ENCODE measurements at regions not wholly inside any gene's neighbourhood (a gene's known extent, or its start where the extent isn't known, plus 50 kb on each side); places are given as distances from the start of the nearest gene placed in this dataset.

GRCh38 chr21:33974513-33975468 is 59.2 kb upstream of the ATP5PO start:
- TF ChIP-seq, protein P1, sequence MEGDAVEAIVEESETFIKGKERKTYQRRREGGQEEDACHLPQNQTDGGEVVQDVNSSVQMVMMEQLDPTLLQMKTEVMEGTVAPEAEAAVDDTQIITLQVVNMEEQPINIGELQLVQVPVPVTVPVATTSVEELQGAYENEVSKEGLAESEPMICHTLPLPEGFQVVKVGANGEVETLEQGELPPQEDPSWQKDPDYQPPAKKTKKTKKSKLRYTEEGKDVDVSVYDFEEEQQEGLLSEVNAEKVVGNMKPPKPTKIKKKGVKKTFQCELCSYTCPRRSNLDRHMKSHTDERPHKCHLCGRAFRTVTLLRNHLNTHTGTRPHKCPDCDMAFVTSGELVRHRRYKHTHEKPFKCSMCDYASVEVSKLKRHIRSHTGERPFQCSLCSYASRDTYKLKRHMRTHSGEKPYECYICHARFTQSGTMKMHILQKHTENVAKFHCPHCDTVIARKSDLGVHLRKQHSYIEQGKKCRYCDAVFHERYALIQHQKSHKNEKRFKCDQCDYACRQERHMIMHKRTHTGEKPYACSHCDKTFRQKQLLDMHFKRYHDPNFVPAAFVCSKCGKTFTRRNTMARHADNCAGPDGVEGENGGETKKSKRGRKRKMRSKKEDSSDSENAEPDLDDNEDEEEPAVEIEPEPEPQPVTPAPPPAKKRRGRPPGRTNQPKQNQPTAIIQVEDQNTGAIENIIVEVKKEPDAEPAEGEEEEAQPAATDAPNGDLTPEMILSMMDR (IDR thresholded peaks at IDR 0.05; ENCODE audit: insufficient read depth, low read length): no peak
- DNase-seq (ENCODE audit: low read depth): no peak
- no peak overlapping the region for H3K4me3 ChIP-seq (ENCODE audit: low read depth, low read length)

- no peak overlapping the region for H3K4me3 ChIP-seq (ENCODE audit: low read depth, low read length)
- TF ChIP-seq, protein P1 (IDR thresholded peaks at IDR 0.05; ENCODE audit: insufficient read depth, low read length): no peak
- DNase-seq (ENCODE audit: low read depth): no peak
Measured at GRCh38 chr21:33973268-33973667, 57.7 kb upstream of the ATP5PO start.

DNA sequence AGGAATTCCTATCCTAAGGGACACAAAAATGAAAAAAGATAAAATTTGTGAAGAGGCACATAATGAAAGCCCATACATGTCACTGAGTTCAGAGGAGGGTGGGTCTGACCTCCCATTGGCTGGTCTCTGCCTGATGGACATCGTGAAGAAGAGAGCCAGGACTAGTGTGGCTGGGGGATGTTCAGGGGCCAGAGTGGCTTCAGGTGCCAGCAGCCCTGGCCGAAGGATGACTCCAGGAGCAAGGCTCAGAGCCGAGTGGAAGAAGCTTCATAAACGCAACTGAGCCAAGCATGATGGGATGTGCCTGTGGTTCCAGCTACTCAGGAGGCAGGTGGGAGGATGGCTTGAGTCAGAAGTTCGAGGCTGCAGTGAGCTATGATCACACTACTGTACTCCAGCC is 56.9 kb upstream of the ATP5PO start:
- no peak for DNase-seq (ENCODE audit: low read depth)
- H3K4me3 ChIP-seq (ENCODE audit: low read depth, low read length): no peak overlapping the region
- TF ChIP-seq, protein P1 (IDR thresholded peaks at IDR 0.05; ENCODE audit: insufficient read depth, low read length): no peak

- no peak overlapping the region for H3K4me3 ChIP-seq (ENCODE audit: low read depth, low read length)
- no peak for DNase-seq (ENCODE audit: low read depth)
- TF ChIP-seq, protein P1 (IDR thresholded peaks at IDR 0.05; ENCODE audit: insufficient read depth, low read length): no peak
Measured at GRCh38 chr21:33971492-33972013, 55.9 kb upstream of the ATP5PO start.

DNA sequence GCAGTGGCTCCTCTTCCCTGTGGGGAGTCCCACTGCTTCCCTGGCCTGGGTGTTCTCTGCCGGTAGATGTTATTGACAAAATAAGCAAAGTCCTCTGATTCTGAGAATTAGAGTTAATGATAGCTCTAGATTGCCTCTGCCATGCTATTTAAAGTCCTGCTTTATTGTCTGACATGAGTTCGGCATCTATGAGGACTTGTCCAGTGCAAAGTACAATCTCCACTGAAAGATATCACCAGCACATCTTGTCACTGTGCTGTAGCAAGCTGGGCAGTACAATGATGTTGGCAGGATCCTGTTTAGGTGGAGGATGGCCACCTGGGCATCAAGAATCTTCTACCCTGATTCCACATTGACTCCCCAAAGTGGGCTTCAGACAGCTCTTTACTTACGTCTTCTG is 54.0 kb upstream of the ATP5PO start:
- DNase-seq (ENCODE audit: low read depth): no peak
- TF ChIP-seq, protein P1 (IDR thresholded peaks at IDR 0.05; ENCODE audit: insufficient read depth, low read length): no peak
- no peak overlapping the region for H3K4me3 ChIP-seq (ENCODE audit: low read depth, low read length)

DNA sequence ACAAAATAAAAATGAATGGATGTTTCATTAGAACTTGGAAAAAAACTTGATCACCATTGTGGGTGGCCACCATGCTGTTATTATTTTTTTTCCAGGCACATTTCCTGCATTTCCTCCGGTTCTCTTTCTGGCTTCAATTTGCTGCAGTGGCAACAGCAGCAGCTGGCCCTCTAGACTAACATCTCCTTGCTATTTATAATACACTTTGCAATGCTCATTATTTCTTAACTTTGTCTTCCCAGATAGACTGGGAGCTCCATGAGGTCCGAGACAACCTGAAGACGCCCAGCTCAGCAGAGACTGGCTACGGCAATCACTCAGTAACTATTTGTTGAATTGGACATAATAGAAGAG is 53.4 kb upstream of the ATP5PO start:
- TF ChIP-seq, protein P1 (IDR thresholded peaks at IDR 0.05; ENCODE audit: insufficient read depth, low read length): no peak
- no peak for DNase-seq (ENCODE audit: low read depth)
- H3K4me3 ChIP-seq (ENCODE audit: low read depth, low read length): no peak overlapping the region
